Prostate gland (tissue), 2 donors: ENCODE measurements at regions not wholly inside any gene's neighbourhood (a gene's known extent, or its start where the extent isn't known, plus 50 kb on each side); places are given as distances from the start of the nearest gene placed in this dataset.

Experiments
- POLR2A ChIP-seq: fragments of 450-650 bp; IDR thresholded peaks from one replicate; pipeline ENCODE4 v1.6.1; 2016; ENCODE audit warnings: antibody characterized with exemption, mild to moderate bottlenecking
- POLR2AphosphoS5 ChIP-seq: sonication (generic); formaldehyde crosslinking; IDR thresholded peaks from one replicate; pipeline ENCODE4 v1.6.1; 2017; ENCODE audit warnings: antibody characterized with exemption
- TF ChIP-seq, protein P1 (sequence below), 4 experiments: fragments of 200-600 bp in 2 of 4; fragments of 450-650 bp in 2 of 4; sonication (generic) in 2 of 4; IDR thresholded peaks; 1 replicate in 3 of 4; 2 replicates in 1 of 4; pipeline ENCODE4 v1.5.1; 2016 to 2019; ENCODE audit warnings: antibody characterized with exemption in 4 of 4, mild to moderate bottlenecking in 2 of 4, moderate library complexity in 2 of 4

GRCh38 chrX:52261125-52261462 is 76.4 kb downstream of the MAGED4 start:
- TF ChIP-seq POLR2A (no peak), POLR2AphosphoS5 (no peak)
- TF ChIP-seq, protein P1, sequence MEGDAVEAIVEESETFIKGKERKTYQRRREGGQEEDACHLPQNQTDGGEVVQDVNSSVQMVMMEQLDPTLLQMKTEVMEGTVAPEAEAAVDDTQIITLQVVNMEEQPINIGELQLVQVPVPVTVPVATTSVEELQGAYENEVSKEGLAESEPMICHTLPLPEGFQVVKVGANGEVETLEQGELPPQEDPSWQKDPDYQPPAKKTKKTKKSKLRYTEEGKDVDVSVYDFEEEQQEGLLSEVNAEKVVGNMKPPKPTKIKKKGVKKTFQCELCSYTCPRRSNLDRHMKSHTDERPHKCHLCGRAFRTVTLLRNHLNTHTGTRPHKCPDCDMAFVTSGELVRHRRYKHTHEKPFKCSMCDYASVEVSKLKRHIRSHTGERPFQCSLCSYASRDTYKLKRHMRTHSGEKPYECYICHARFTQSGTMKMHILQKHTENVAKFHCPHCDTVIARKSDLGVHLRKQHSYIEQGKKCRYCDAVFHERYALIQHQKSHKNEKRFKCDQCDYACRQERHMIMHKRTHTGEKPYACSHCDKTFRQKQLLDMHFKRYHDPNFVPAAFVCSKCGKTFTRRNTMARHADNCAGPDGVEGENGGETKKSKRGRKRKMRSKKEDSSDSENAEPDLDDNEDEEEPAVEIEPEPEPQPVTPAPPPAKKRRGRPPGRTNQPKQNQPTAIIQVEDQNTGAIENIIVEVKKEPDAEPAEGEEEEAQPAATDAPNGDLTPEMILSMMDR (IDR thresholded peaks at IDR 0.05): no peak
